Epithelial cell of esophagus (primary cell): ENCODE measurements at regions not wholly inside any gene's neighbourhood (a gene's known extent, or its start where the extent isn't known, plus 50 kb on each side); places are given as distances from the start of the nearest gene placed in this dataset.
"Not testable (repeated sequence)": the region's sequence is repeated elsewhere in the genome, so short reads cannot be mapped to it uniquely, and the experiment has no call there.

Source experiments
- DNase-seq: peaks from one replicate; pipeline ENCODE4 v3.0.0; 2010; ENCODE audit warnings: low read depth
- H3K4me3 ChIP-seq: 2 replicates; pipeline ENCODE4 v1.5.1; 2011; ENCODE audit warnings: mild to moderate bottlenecking, low read length, control low read depth
- TF ChIP-seq, protein P1 (sequence below): IDR thresholded peaks from 2 replicates; pipeline ENCODE4 v1.5.1; 2011; ENCODE audit warnings: low read depth, mild to moderate bottlenecking, low read length, control low read depth, inconsistent platforms; ENCODE audit not compliant: insufficient read depth; ENCODE audit errors: missing control alignments

DNA sequence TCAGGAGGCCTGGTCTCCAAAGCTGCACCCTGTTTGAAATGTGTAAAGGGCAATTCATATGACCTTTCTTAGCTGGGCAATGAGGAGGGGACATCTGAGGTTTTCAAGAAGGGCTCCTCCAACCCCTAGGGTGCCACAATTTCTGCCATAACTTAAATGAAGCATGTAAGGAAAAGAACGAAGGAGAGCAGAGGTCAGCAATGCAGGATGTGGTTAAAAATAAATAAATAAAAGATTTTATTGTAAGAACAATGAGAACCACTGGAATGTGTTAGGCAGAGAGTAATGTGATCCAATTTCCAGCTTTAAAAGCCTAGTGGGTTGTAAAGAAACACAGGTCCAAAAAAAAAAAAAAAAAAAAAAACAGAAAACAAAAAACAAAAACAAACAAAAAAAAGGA, 673.1 kb downstream of the TNS3 start:
- TF ChIP-seq, protein P1, sequence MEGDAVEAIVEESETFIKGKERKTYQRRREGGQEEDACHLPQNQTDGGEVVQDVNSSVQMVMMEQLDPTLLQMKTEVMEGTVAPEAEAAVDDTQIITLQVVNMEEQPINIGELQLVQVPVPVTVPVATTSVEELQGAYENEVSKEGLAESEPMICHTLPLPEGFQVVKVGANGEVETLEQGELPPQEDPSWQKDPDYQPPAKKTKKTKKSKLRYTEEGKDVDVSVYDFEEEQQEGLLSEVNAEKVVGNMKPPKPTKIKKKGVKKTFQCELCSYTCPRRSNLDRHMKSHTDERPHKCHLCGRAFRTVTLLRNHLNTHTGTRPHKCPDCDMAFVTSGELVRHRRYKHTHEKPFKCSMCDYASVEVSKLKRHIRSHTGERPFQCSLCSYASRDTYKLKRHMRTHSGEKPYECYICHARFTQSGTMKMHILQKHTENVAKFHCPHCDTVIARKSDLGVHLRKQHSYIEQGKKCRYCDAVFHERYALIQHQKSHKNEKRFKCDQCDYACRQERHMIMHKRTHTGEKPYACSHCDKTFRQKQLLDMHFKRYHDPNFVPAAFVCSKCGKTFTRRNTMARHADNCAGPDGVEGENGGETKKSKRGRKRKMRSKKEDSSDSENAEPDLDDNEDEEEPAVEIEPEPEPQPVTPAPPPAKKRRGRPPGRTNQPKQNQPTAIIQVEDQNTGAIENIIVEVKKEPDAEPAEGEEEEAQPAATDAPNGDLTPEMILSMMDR, result no peak
- H3K4me3 ChIP-seq, result no peak overlapping the region
- DNase-seq, result peak; percentile 45

DNA sequence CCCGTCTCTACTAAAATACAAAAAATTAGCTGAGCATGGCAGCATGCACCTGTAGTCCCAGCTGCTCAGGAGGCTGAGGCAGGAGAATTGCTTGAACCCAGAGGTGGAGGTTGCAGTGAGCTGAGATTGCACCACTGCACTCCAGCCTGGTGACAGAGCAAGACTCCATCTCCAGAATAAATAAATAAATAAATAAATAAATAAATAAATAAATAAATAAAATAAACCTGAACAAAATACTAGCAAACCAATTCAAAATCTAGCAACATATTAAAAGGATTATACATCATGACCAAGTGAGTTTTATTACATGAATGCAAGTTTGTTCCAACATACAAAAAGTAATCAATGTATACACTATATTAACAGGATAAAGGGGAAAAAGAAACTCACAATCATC, 677.4 kb downstream of the TNS3 start:
- not testable (repeated sequence) for DNase-seq, H3K4me3 ChIP-seq

DNA sequence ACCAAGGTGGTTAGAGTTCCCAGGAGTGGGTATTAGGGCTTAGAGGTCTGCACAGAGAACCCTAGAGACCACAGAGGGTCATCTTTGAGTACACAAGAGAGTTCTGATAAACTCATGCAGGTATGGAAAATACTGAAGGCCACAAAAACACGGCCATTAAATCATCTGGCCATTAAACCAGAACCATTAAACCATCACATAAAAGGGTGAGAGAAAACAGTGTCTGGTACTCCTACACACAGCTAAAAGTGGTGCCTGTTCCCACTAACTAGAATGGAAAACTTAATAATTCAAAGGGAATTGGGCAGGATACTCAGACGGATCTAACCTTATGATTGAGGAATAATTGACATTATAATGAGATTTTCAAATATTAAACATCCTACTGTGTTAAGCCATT, 679.4 kb downstream of the TNS3 start:
- no peak for DNase-seq
- H3K4me3 ChIP-seq, result no peak overlapping the region
- TF ChIP-seq, protein P1, result no peak

DNA sequence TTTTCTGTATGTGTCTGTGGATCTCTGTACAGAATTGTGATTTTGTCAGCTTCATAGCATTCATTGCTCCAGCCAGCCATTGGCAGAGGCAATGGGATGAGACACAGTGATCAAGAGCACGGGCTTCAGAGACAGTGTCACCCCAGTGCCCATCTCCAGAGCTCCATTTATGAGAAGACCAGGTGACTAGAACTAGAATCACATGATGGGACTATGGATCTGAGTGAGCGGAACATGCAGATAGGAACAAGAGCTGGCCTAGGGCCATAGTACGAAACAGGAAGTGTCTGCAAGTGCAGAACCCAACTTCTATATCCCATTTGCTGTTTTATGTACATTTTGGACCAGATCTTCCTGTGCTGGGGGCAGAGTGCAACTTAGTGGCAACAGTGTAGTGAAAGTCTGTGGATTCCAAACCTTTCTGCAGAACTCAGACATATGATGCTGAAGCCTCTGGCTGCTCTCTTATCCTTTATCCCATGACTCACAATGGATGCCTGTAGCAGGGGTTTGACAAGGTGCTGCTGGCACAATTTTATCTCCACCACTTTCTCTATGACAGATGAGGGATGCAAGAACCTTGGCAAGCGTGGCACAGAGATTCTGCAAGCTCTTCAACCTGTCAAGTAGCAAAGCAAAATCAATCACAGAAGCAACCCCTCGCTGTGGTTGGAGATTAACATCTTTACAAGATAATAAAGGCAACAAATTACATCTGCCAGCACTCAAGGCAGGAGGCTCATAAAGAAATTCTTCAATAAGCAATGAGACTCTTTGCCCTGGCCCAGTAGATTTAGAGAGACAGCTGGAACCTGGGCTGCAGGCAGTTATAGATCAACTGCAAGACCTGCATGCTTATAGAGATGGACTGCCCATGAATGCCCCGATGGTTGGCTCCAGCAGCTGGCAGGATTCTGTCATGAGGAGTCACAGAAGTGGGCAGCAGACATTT, 681.3 kb downstream of the TNS3 start:
- TF ChIP-seq, protein P1, result no peak
- no peak overlapping the region for H3K4me3 ChIP-seq
- DNase-seq, result no peak

DNA sequence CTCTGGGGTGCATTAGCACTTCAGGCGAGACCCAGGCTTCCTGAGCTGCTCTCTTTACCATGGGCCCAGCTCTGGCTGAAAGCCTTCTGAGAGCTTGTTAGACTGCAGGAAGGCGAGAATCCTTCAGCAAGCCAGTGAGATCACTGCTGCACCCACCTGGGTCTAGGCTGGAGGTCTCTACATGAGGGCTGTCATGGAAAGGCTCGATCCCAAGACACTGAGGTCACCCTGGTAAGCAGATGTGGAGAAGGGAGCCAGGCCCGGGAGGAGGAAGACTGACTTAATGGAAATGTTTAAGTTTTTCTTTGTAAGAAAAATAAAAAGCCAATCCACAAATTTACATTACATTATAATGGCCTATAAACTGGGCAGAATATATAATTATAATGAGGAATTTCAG, 684.5 kb downstream of the TNS3 start:
- no peak overlapping the region for H3K4me3 ChIP-seq
- TF ChIP-seq, protein P1, result no peak

DNA sequence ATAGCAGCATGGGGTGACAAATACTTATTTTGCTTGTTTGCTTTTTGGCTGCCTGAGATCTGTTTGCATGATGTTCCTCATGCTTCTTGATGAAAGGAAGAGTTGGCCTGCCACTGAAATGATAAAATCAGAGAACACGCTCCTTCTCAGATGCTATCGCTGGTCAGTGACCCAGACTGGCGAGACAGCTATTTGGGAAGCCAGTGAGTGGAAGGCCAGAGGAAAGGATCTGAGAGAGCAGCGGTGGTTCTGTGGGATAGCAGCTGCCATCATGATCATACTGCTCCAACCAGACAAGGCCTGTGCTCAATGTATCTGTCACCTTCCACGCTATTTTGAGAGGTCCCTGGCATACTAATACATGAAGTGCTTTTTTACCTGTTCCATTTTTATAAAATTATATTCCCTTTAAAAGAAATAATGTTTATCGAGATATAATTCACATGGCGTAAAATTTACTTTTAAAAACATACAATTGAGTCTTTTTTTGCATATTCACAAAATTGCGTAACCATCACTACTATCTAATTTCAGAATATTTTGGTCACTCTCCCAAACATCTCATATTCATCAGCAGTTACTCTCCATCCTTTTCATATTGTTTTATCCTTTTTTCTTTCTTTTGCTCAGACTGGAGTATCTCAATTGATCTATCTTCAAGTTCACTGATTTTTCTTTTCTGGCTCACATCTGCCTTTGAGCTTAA, 695.1 kb downstream of the TNS3 start:
- TF ChIP-seq, protein P1, result no peak
- no peak for DNase-seq
- H3K4me3 ChIP-seq, result no peak overlapping the region

More for the DNA sequence above, 684.5 kb downstream of the TNS3 start:
- DNase-seq, result no peak

DNA sequence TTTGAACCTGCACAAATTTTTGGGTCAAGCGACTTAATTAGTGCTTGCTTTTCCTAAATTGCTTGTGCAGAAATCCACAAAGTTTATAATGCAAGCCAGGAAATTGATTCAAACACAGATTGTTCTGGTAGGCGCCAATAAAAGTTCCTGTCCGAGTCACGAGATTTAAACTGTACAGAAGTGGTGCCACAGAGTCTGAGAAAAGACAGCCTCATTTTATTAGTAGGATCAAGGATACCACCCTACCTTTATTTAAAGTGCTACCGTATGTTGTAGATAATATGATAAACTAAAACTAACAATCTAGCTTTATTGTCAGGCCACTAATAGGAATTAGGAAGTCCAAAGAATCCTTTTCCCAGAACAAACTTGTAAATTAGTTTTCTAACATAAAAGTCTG, 696.7 kb downstream of the TNS3 start:
- DNase-seq, result no peak
- TF ChIP-seq, protein P1, result no peak

More for the DNA sequence above, 696.7 kb downstream of the TNS3 start:
- no peak overlapping the region for H3K4me3 ChIP-seq
